Activated CD4-positive, alpha-beta T cell treated with anti-CD3 and anti-CD28 coated beads, Interleukin-2, amount 50 U/mL, for 24 hours (primary cell): ENCODE measurements at regions not wholly inside any gene's neighbourhood (a gene's known extent, or its start where the extent isn't known, plus 50 kb on each side); places are given as distances from the start of the nearest gene placed in this dataset.

Source experiments
- DNase-seq, 2 donors: peaks; one replicate each; pipeline ENCODE4 v3.0.0-alpha.2; 2020; ENCODE audit warnings: low read depth in 1 of 2, low spot score in 1 of 2

- no peak for DNase-seq
These were observed 73.3 kb downstream of the RFC3 start for GRCh38 chr13:33891196-33891742.

GRCh38 chr13:33893559-33893958, 75.6 kb downstream of the RFC3 start:
- DNase-seq, result no peak

GRCh38 chr13:33904431-33904830, 86.5 kb downstream of the RFC3 start:
- no peak for DNase-seq

GRCh38 chr13:33908116-33908515, 90.2 kb downstream of the RFC3 start:
- no peak for DNase-seq

- DNase-seq, result no peak
These were observed 92.3 kb downstream of the RFC3 start for GRCh38 chr13:33910255-33910654.

- DNase-seq, result no peak
These were observed 93.6 kb downstream of the RFC3 start for GRCh38 chr13:33911521-33911920.

GRCh38 chr13:33913829-33914228, 95.9 kb downstream of the RFC3 start:
- no peak for DNase-seq

GRCh38 chr13:33917190-33917589, 99.2 kb downstream of the RFC3 start:
- no peak for DNase-seq

GRCh38 chr13:33918199-33918932, 100.4 kb downstream of the RFC3 start:
- DNase-seq, result no peak

- no peak for DNase-seq
These were observed 101.2 kb downstream of the RFC3 start for GRCh38 chr13:33919120-33919519.

- DNase-seq, result no peak
These were observed 107.6 kb downstream of the RFC3 start for GRCh38 chr13:33925563-33925962.

GRCh38 chr13:33927315-33927714, 109.4 kb downstream of the RFC3 start:
- no peak for DNase-seq

GRCh38 chr13:33931397-33932311, 113.7 kb downstream of the RFC3 start:
- no peak for DNase-seq

- no peak for DNase-seq
These were observed 114.9 kb downstream of the RFC3 start for GRCh38 chr13:33932769-33933406.

- no peak for DNase-seq
These were observed 115.9 kb downstream of the RFC3 start for GRCh38 chr13:33933810-33934209.

GRCh38 chr13:33934343-33934742, 116.4 kb downstream of the RFC3 start:
- DNase-seq, result no peak

- no peak for DNase-seq
These were observed 117.0 kb downstream of the RFC3 start for GRCh38 chr13:33934951-33935371.

- no peak for DNase-seq
These were observed 118.0 kb downstream of the RFC3 start for GRCh38 chr13:33935969-33936368.

GRCh38 chr13:33937373-33938098, 119.6 kb downstream of the RFC3 start:
- DNase-seq, result no peak

- DNase-seq, result no peak
These were observed 122.3 kb downstream of the RFC3 start for GRCh38 chr13:33940256-33940655.

- no peak for DNase-seq
These were observed 122.9 kb downstream of the RFC3 start for GRCh38 chr13:33940898-33941297.
